ENCODE measurements at regions not wholly inside any gene's neighbourhood (a gene's known extent, or its start where the extent isn't known, plus 50 kb on each side); places are given as distances from the start of the nearest gene placed in this dataset.
"Not testable (repeated sequence)": the region's sequence is repeated elsewhere in the genome, so short reads cannot be mapped to it uniquely, and the experiment has no call there.

- no peak for TF ChIP-seq CTCF (IDR thresholded peaks at IDR 0.05; ENCODE audit: unreplicated experiment in 3 of 3)
- Mint-ChIP-seq H3K4me3 (no peak overlapping the region), H3K36me3 (ENCODE audit: low read depth) (no peaks in the 10 kb centered on the region), H3K27ac (no peak overlapping the region), H3K4me1 (no peaks in the 10 kb centered on the region), H3K27me3 (ENCODE audit: low read depth) (no peaks in the 10 kb centered on the region), H3K9me3 (peaks cover 13% of the 10 kb centered on the region)
These were observed 159.8 kb upstream of the ST8SIA4 start for GRCh38 chr5:101062902-101063301.

DNA sequence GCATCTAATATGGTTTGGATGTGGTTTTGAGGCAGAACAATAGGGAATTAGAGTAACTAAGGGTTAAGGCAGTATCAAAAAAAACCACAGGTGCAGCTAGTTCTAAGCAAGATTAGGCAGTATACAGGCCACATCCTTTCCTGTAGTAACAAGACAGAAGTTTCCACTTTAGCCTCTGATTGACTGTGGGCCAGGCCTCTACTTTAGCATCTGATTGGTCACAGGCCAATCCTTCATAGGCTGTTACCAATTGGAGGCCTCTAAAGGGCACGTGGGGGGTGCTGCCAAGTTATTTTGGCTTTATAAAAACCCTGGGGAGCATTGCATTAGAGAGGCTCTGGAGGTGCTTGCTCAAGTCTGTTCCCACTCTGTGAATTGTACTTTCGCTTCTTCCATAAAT lies 144.1 kb upstream of the ST8SIA4 start:
- H3K27ac Mint-ChIP-seq, result no peak overlapping the region
- no peaks in the 10 kb centered on the region for H3K36me3 Mint-ChIP-seq (ENCODE audit: low read depth)
- no peaks in the 10 kb centered on the region for H3K9me3 Mint-ChIP-seq
- TF ChIP-seq CTCF (IDR thresholded peaks at IDR 0.05; ENCODE audit: unreplicated experiment in 3 of 3), result no peak
- H3K27me3 Mint-ChIP-seq (ENCODE audit: low read depth), result no peaks in the 10 kb centered on the region
- H3K4me3 Mint-ChIP-seq, result no peak overlapping the region
- no peaks in the 10 kb centered on the region for H3K4me1 Mint-ChIP-seq

- no peak overlapping the region for H3K27ac Mint-ChIP-seq
- no peaks in the 10 kb centered on the region for H3K4me1 Mint-ChIP-seq
- H3K27me3 Mint-ChIP-seq (ENCODE audit: low read depth), result no peaks in the 10 kb centered on the region
- no peak overlapping the region for H3K4me3 Mint-ChIP-seq
- H3K9me3 Mint-ChIP-seq, result no peaks in the 10 kb centered on the region
- H3K36me3 Mint-ChIP-seq (ENCODE audit: low read depth), result no peaks in the 10 kb centered on the region
- TF ChIP-seq CTCF (IDR thresholded peaks at IDR 0.05; ENCODE audit: unreplicated experiment in 3 of 3), result peak; percentile 38 to 40 (median 39)
These were observed 142.6 kb upstream of the ST8SIA4 start for GRCh38 chr5:101045689-101046088.

- H3K27me3 Mint-ChIP-seq (ENCODE audit: low read depth); H3K27ac Mint-ChIP-seq; H3K36me3 Mint-ChIP-seq (ENCODE audit: low read depth); H3K4me3 Mint-ChIP-seq; H3K9me3 Mint-ChIP-seq; H3K4me1 Mint-ChIP-seq: not testable (repeated sequence)
These were observed 136.9 kb upstream of the ST8SIA4 start for GRCh38 chr5:101040002-101040401.

DNA sequence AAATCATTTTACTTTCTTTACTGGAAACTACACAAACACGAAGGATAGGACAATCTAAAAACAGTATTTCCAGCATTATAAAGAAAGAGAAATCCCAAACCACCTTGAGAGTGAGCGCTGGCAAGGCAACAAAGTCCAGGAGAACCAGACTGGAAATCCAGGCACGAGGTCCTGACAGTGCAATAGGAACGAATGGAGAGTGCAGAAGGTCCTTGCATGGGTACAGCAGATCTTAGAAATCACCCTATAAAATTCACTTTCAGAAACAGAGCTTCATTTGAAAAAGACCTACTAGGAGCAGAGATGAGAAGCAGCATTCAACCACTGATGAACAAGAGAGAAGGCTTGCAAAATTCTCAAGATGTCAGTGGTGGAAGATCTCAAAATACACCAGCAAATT lies 133.7 kb upstream of the ST8SIA4 start:
- Mint-ChIP-seq H3K27ac (no peak overlapping the region), H3K4me1 (no peaks in the 10 kb centered on the region), H3K36me3 (ENCODE audit: low read depth) (no peaks in the 10 kb centered on the region), H3K27me3 (ENCODE audit: low read depth) (no peaks in the 10 kb centered on the region), H3K9me3 (no peaks in the 10 kb centered on the region), H3K4me3 (no peak overlapping the region)
- TF ChIP-seq CTCF (IDR thresholded peaks at IDR 0.05; ENCODE audit: unreplicated experiment in 3 of 3), result no peak

DNA sequence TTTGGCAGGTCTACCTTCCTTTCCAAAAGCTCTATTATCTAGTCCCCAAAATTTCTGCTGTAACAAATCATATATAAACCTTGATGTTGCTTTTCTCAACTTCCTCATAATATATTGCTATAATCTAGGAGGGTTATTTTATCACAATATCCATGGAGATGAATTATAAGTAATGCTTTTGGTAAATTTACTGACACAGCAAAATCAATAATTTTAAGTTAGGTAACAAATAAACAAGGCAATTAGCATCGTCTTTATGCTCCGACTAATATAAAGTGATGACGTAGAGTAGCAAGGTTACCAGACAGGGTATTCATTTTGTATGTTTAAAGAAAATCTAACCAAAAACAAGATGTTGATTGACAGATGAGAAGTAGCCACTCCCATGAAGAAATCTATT lies 132.3 kb upstream of the ST8SIA4 start:
- no peak overlapping the region for H3K27ac Mint-ChIP-seq
- H3K36me3 Mint-ChIP-seq (ENCODE audit: low read depth), result no peaks in the 10 kb centered on the region
- H3K4me1 Mint-ChIP-seq, result no peaks in the 10 kb centered on the region
- TF ChIP-seq CTCF (IDR thresholded peaks at IDR 0.05; ENCODE audit: unreplicated experiment in 3 of 3), result no peak
- H3K9me3 Mint-ChIP-seq, result no peaks in the 10 kb centered on the region
- H3K4me3 Mint-ChIP-seq, result no peak overlapping the region
- no peaks in the 10 kb centered on the region for H3K27me3 Mint-ChIP-seq (ENCODE audit: low read depth)

- Mint-ChIP-seq H3K27me3 (ENCODE audit: low read depth) (no peaks in the 10 kb centered on the region), H3K27ac (no peak overlapping the region), H3K9me3 (no peaks in the 10 kb centered on the region), H3K36me3 (ENCODE audit: low read depth) (no peaks in the 10 kb centered on the region), H3K4me1 (no peaks in the 10 kb centered on the region), H3K4me3 (no peak overlapping the region)
- no peak for TF ChIP-seq CTCF (IDR thresholded peaks at IDR 0.05; ENCODE audit: unreplicated experiment in 3 of 3)
These were observed 121.2 kb upstream of the ST8SIA4 start for GRCh38 chr5:101024299-101024698.
